ENCODE measurements at regions not wholly inside any gene's neighbourhood (a gene's known extent, or its start where the extent isn't known, plus 50 kb on each side); places are given as distances from the start of the nearest gene placed in this dataset.

GRCh38 chr12:77299910-77300669 is 234.7 kb upstream of the E2F7 start:
- peak; percentile 69 to 75 for DNase-seq (ENCODE audit: low read depth in 2 of 2)

GRCh38 chr12:77299001-77299400 is 233.6 kb upstream of the E2F7 start:
- no peak for DNase-seq (ENCODE audit: low read depth in 2 of 2)

GRCh38 chr12:77294016-77294415 is 228.6 kb upstream of the E2F7 start:
- DNase-seq (ENCODE audit: low read depth in 2 of 2): no peak

- no peak for DNase-seq (ENCODE audit: low read depth in 2 of 2)
These were observed 209.6 kb upstream of the E2F7 start for GRCh38 chr12:77274926-77275325.

- no peak for DNase-seq (ENCODE audit: low read depth in 2 of 2)
These were observed 208.5 kb upstream of the E2F7 start for GRCh38 chr12:77273898-77274297.

GRCh38 chr12:77256956-77257355 is 191.6 kb upstream of the E2F7 start:
- DNase-seq (ENCODE audit: low read depth in 2 of 2): no peak

- DNase-seq (ENCODE audit: low read depth in 2 of 2): no peak
These were observed 188.0 kb upstream of the E2F7 start for GRCh38 chr12:77253321-77253720.

GRCh38 chr12:77251799-77252198 is 186.4 kb upstream of the E2F7 start:
- DNase-seq (ENCODE audit: low read depth in 2 of 2): no peak

GRCh38 chr12:77249892-77250291 is 184.5 kb upstream of the E2F7 start:
- no peak for DNase-seq (ENCODE audit: low read depth in 2 of 2)

GRCh38 chr12:77248036-77248435 is 182.7 kb upstream of the E2F7 start:
- DNase-seq (ENCODE audit: low read depth in 2 of 2): no peak

GRCh38 chr12:77247542-77247941 is 182.2 kb upstream of the E2F7 start:
- no peak for DNase-seq (ENCODE audit: low read depth in 2 of 2)

GRCh38 chr12:77243345-77243744 is 178.0 kb upstream of the E2F7 start:
- no peak for DNase-seq (ENCODE audit: low read depth in 2 of 2)

GRCh38 chr12:77239617-77240016 is 174.2 kb upstream of the E2F7 start:
- no peak for DNase-seq (ENCODE audit: low read depth in 2 of 2)

GRCh38 chr12:77238335-77238734 is 173.0 kb upstream of the E2F7 start:
- DNase-seq (ENCODE audit: low read depth in 2 of 2): no peak

GRCh38 chr12:77237896-77238295 is 172.5 kb upstream of the E2F7 start:
- no peak for DNase-seq (ENCODE audit: low read depth in 2 of 2)

GRCh38 chr12:77236066-77236465 is 170.7 kb upstream of the E2F7 start:
- DNase-seq (ENCODE audit: low read depth in 2 of 2): no peak

- DNase-seq (ENCODE audit: low read depth in 2 of 2): peak; percentile 83 to 85
These were observed 166.7 kb upstream of the E2F7 start for GRCh38 chr12:77232045-77232444.

- peak; percentile 79 to 80 for DNase-seq (ENCODE audit: low read depth in 2 of 2)
These were observed 166.1 kb upstream of the E2F7 start for GRCh38 chr12:77231501-77231918.

GRCh38 chr12:77229640-77230442 is 164.5 kb upstream of the E2F7 start:
- DNase-seq (ENCODE audit: low read depth in 2 of 2): peak; percentile 39 to 40

- DNase-seq (ENCODE audit: low read depth in 2 of 2): no peak
These were observed 163.0 kb upstream of the E2F7 start for GRCh38 chr12:77228376-77228775.

GRCh38 chr12:77226368-77226767 is 161.0 kb upstream of the E2F7 start:
- DNase-seq (ENCODE audit: low read depth in 2 of 2): no peak

GRCh38 chr12:77225373-77225772 is 160.0 kb upstream of the E2F7 start:
- no peak for DNase-seq (ENCODE audit: low read depth in 2 of 2)

GRCh38 chr12:77224346-77224745 is 159.0 kb upstream of the E2F7 start:
- DNase-seq (ENCODE audit: low read depth in 2 of 2): no peak

All from fibroblast of skin of left quadriceps (primary cell).